Hepatocyte (in vitro differentiated cells): ENCODE measurements at regions not wholly inside any gene's neighbourhood (a gene's known extent, or its start where the extent isn't known, plus 50 kb on each side); places are given as distances from the start of the nearest gene placed in this dataset.

Experiments used
- CTCF ChIP-seq: fragments of 200-600 bp; sonication (generic); IDR thresholded peaks from 2 replicates; pipeline ENCODE4 v1.5.1; 2016; ENCODE audit warnings: antibody characterized with exemption, mild to moderate bottlenecking; ENCODE audit not compliant: poor library complexity
- EZH2 ChIP-seq: fragments of 200-600 bp; sonication (generic); IDR thresholded peaks from 2 replicates; pipeline ENCODE4 v1.6.1; 2016; ENCODE audit warnings: antibody characterized with exemption, mild to moderate bottlenecking, borderline replicate concordance

GRCh38 chr22:49663823-49664222 lies 163.8 kb downstream of the BRD1 start:
- TF ChIP-seq CTCF (no peak), EZH2 (no peak)
